OCI-LY1 (cell line): ENCODE measurements at regions not wholly inside any gene's neighbourhood (a gene's known extent, or its start where the extent isn't known, plus 50 kb on each side); places are given as distances from the start of the nearest gene placed in this dataset.

Experiments
- H2AFZ ChIP-seq: fragments of 200-600 bp; sonication (generic), shearing (Covaris generic); 2 replicates; pipeline ENCODE4 v1.6.0; 2014; ENCODE audit warnings: antibody characterized with exemption, mild to moderate bottlenecking, low read length
- H3F3A ChIP-seq: fragments of 200-600 bp; sonication (generic), shearing (Covaris generic); 2 replicates; pipeline ENCODE4 v1.6.0; 2014; ENCODE audit warnings: mild to moderate bottlenecking, antibody characterized with exemption, low read length, moderate library complexity; ENCODE audit not compliant: insufficient read depth
- H3K27ac ChIP-seq: fragments of 200-600 bp; sonication (generic); 2 replicates; pipeline ENCODE4 v1.5.1; 2014; ENCODE audit warnings: low read length, mixed run types, mild to moderate bottlenecking, low read depth; ENCODE audit not compliant: poor library complexity, severe bottlenecking
- H3K27me3 ChIP-seq: fragments of 200-600 bp; sonication (generic); 2 replicates; pipeline ENCODE4 v1.6.0; 2014; ENCODE audit warnings: antibody characterized with exemption, mild to moderate bottlenecking, low read length, moderate library complexity; ENCODE audit not compliant: insufficient read depth
- H3K36me3 ChIP-seq: fragments of 200-600 bp; sonication (generic); 2 replicates; pipeline ENCODE4 v1.6.1; 2014; ENCODE audit warnings: mild to moderate bottlenecking, antibody characterized with exemption, low read length, moderate library complexity, mixed read lengths; ENCODE audit not compliant: insufficient read depth
- H3K4me1 ChIP-seq: fragments of 200-600 bp; sonication (generic); 2 replicates; pipeline ENCODE4 v1.5.1; 2014; ENCODE audit warnings: mild to moderate bottlenecking, low read length, moderate library complexity; ENCODE audit not compliant: insufficient read depth, severe bottlenecking
- H3K4me2 ChIP-seq: fragments of 200-600 bp; sonication (generic), shearing (Covaris generic); 2 replicates; pipeline ENCODE4 v1.6.1; 2014; ENCODE audit warnings: low read length
- H3K4me3 ChIP-seq: fragments of 200-600 bp; sonication (generic); 2 replicates; pipeline ENCODE4 v1.5.1; 2014; ENCODE audit warnings: low read length, low read depth, mild to moderate bottlenecking, mixed read lengths; ENCODE audit not compliant: poor library complexity, severe bottlenecking
- H3K79me2 ChIP-seq: fragments of 200-600 bp; shearing (Covaris generic); 2 replicates; pipeline ENCODE4 v1.6.1; 2016; ENCODE audit warnings: mixed run types, low read length, mixed read lengths; ENCODE audit not compliant: insufficient read depth
- H3K9ac ChIP-seq: fragments of 200-600 bp; sonication (generic), shearing (Covaris generic); 2 replicates; pipeline ENCODE4 v1.6.1; 2014; ENCODE audit warnings: mild to moderate bottlenecking, low read length, mixed read lengths
- H3K9me2 ChIP-seq: fragments of 200-600 bp; sonication (generic), shearing (Covaris generic); 2 replicates; pipeline ENCODE4 v1.6.1; 2014; ENCODE audit warnings: low read depth, mild to moderate bottlenecking, low read length, mixed read lengths
- H3K9me3 ChIP-seq: fragments of 200-600 bp; shearing (Covaris generic); 2 replicates; pipeline ENCODE4 v1.6.1; 2014; ENCODE audit warnings: low read length, mixed read lengths
- H4K20me1 ChIP-seq: fragments of 200-600 bp; sonication (generic), shearing (Covaris generic); 2 replicates; pipeline ENCODE4 v1.6.0; 2016; ENCODE audit warnings: mild to moderate bottlenecking, low read length; ENCODE audit not compliant: insufficient read depth
- EZH2 ChIP-seq: fragments of 200-600 bp; sonication (generic), shearing (Covaris generic); IDR thresholded peaks from 2 replicates; pipeline ENCODE4 v1.8.0; 2017; ENCODE audit warnings: borderline replicate concordance, mixed run types, mild to moderate bottlenecking, antibody characterized with exemption, low read length, moderate library complexity, mixed read lengths
- TF ChIP-seq, protein P1 (sequence below): fragments of 200-600 bp; sonication (generic), shearing (Covaris generic); IDR thresholded peaks from 2 replicates; pipeline ENCODE4 v1.5.1; 2017; ENCODE audit warnings: mild to moderate bottlenecking, antibody characterized with exemption, low read length, moderate library complexity, mixed read lengths

GRCh38 chr14:98761993-98762392, 510.0 kb downstream of the BCL11B start:
- Histone ChIP-seq H3K4me2 (no peak overlapping the region), H3K36me3 (no peaks in the 10 kb centered on the region), H3F3A (no peaks in the 10 kb centered on the region), H2AFZ (no peak overlapping the region), H3K4me3 (no peak overlapping the region), H3K9me3 (no peaks in the 10 kb centered on the region), H3K9ac (no peak overlapping the region), H3K9me2 (no peaks in the 10 kb centered on the region), H3K79me2 (no peaks in the 10 kb centered on the region), H3K27ac (no peak overlapping the region), H3K27me3 (no peaks in the 10 kb centered on the region), H3K4me1 (no peaks in the 10 kb centered on the region), H4K20me1 (no peaks in the 10 kb centered on the region)
- TF ChIP-seq, protein P1, sequence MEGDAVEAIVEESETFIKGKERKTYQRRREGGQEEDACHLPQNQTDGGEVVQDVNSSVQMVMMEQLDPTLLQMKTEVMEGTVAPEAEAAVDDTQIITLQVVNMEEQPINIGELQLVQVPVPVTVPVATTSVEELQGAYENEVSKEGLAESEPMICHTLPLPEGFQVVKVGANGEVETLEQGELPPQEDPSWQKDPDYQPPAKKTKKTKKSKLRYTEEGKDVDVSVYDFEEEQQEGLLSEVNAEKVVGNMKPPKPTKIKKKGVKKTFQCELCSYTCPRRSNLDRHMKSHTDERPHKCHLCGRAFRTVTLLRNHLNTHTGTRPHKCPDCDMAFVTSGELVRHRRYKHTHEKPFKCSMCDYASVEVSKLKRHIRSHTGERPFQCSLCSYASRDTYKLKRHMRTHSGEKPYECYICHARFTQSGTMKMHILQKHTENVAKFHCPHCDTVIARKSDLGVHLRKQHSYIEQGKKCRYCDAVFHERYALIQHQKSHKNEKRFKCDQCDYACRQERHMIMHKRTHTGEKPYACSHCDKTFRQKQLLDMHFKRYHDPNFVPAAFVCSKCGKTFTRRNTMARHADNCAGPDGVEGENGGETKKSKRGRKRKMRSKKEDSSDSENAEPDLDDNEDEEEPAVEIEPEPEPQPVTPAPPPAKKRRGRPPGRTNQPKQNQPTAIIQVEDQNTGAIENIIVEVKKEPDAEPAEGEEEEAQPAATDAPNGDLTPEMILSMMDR, result no peak
- TF ChIP-seq EZH2, result no peak

- Histone ChIP-seq H4K20me1 (no peaks in the 10 kb centered on the region), H3K27ac (no peak overlapping the region), H3K79me2 (no peaks in the 10 kb centered on the region), H3K9me2 (no peaks in the 10 kb centered on the region), H3K27me3 (no peaks in the 10 kb centered on the region), H3K4me3 (no peak overlapping the region), H3K4me1 (no peaks in the 10 kb centered on the region), H3K9ac (no peak overlapping the region), H3K4me2 (no peak overlapping the region), H3F3A (no peaks in the 10 kb centered on the region), H2AFZ (no peak overlapping the region), H3K9me3 (no peaks in the 10 kb centered on the region), H3K36me3 (no peaks in the 10 kb centered on the region)
- no peak for TF ChIP-seq EZH2
- TF ChIP-seq, protein P1, result no peak
Measured at GRCh38 chr14:98766818-98767217, 505.2 kb downstream of the BCL11B start.

GRCh38 chr14:98769326-98769725, 502.7 kb downstream of the BCL11B start:
- Histone ChIP-seq H3K36me3 (no peaks in the 10 kb centered on the region), H3K4me1 (no peaks in the 10 kb centered on the region), H3K4me3 (no peak overlapping the region), H3K9ac (no peak overlapping the region), H3K27me3 (no peaks in the 10 kb centered on the region), H3K27ac (no peak overlapping the region), H4K20me1 (no peaks in the 10 kb centered on the region), H3K9me2 (no peaks in the 10 kb centered on the region), H3K79me2 (no peaks in the 10 kb centered on the region), H3K4me2 (no peak overlapping the region), H3K9me3 (no peaks in the 10 kb centered on the region), H3F3A (no peaks in the 10 kb centered on the region), H2AFZ (no peak overlapping the region)
- no peak for TF ChIP-seq EZH2

GRCh38 chr14:98770151-98770550, 501.8 kb downstream of the BCL11B start:
- Histone ChIP-seq H3K9ac (no peak overlapping the region), H3K9me2 (no peaks in the 10 kb centered on the region), H3K27ac (no peak overlapping the region), H3K4me2 (no peak overlapping the region), H3K4me3 (no peak overlapping the region), H2AFZ (no peak overlapping the region), H3K27me3 (no peaks in the 10 kb centered on the region), H3K9me3 (no peaks in the 10 kb centered on the region), H3K36me3 (no peaks in the 10 kb centered on the region), H4K20me1 (no peaks in the 10 kb centered on the region), H3K79me2 (no peaks in the 10 kb centered on the region), H3K4me1 (no peaks in the 10 kb centered on the region), H3F3A (no peaks in the 10 kb centered on the region)
- no peak for TF ChIP-seq EZH2
